Upper lobe of right lung (tissue), 1 donor: ENCODE measurements at regions not wholly inside any gene's neighbourhood (a gene's known extent, or its start where the extent isn't known, plus 50 kb on each side); places are given as distances from the start of the nearest gene placed in this dataset.

Source experiments
- ATAC-seq: fragments of 200-7000 bp; cut with Tn5 transposase; one replicate; pipeline ENCODE4 v1.9.1; 2020; ENCODE audit warnings: mild to moderate bottlenecking, moderate library complexity
- DNase-seq: peaks from one replicate; pipeline ENCODE4 v3.0.0-alpha.2; 2020
- H3K27ac ChIP-seq: fragments of 200-600 bp; one replicate; pipeline ENCODE4 v1.8.0; 2022
- H3K27me3 ChIP-seq: fragments of 200-600 bp; one replicate; pipeline ENCODE4 v1.8.0; 2022; ENCODE audit warnings: mild to moderate bottlenecking
- H3K36me3 ChIP-seq: fragments of 200-600 bp; one replicate; pipeline ENCODE4 v1.8.0; 2022
- H3K4me1 ChIP-seq: fragments of 200-600 bp; one replicate; pipeline ENCODE4 v1.8.0; 2022
- H3K4me3 ChIP-seq: fragments of 200-600 bp; one replicate; pipeline ENCODE4 v1.8.0; 2022; ENCODE audit warnings: mild to moderate bottlenecking
- H3K9me3 ChIP-seq: fragments of 200-600 bp; one replicate; pipeline ENCODE4 v1.8.0; 2022
- intact Hi-C: fragments of 100-400 bp; cut with DNase I; formaldehyde crosslinking; loops from one replicate; pipeline ENCODE4 v1.11.0; 2022
- TF ChIP-seq, protein P1 (sequence below): fragments of 200-600 bp; IDR thresholded peaks from one replicate; pipeline ENCODE4 v1.8.0; 2022; ENCODE audit warnings: antibody characterized with exemption
- donor health status: DM: no; HTN: yes; CAD: no; lungs with severe emphysema.

DNA sequence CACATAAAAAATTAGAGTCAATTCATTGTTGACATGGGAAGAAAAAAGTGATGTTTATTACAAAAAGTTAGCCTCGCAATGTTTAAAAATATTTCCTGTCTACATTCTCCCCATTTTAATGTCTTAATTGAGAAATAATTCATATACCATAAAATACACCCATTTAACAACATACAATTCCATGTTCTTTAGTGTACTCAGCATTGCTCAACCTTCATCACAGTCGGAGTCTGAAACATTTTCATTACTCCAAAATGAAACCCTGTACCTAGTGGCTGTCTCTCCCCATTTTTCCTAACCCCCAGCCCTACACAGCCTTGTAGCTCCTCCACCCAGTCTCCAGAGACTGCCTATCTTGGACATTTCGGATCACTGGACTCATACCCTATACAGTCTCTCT is 103.9 kb upstream of the CBLN2 start:
- no peaks in the 10 kb centered on the region for H3K4me1 ChIP-seq
- DNase-seq (no peak), ATAC-seq (no peak)
- H3K4me3 ChIP-seq: no peak overlapping the region
- H3K36me3 ChIP-seq: no peaks in the 10 kb centered on the region
- H3K9me3 ChIP-seq: no peaks in the 10 kb centered on the region
- intact Hi-C loops: no loop called here
- TF ChIP-seq, protein P1, sequence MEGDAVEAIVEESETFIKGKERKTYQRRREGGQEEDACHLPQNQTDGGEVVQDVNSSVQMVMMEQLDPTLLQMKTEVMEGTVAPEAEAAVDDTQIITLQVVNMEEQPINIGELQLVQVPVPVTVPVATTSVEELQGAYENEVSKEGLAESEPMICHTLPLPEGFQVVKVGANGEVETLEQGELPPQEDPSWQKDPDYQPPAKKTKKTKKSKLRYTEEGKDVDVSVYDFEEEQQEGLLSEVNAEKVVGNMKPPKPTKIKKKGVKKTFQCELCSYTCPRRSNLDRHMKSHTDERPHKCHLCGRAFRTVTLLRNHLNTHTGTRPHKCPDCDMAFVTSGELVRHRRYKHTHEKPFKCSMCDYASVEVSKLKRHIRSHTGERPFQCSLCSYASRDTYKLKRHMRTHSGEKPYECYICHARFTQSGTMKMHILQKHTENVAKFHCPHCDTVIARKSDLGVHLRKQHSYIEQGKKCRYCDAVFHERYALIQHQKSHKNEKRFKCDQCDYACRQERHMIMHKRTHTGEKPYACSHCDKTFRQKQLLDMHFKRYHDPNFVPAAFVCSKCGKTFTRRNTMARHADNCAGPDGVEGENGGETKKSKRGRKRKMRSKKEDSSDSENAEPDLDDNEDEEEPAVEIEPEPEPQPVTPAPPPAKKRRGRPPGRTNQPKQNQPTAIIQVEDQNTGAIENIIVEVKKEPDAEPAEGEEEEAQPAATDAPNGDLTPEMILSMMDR: no peak
- no peak overlapping the region for H3K27ac ChIP-seq
- H3K27me3 ChIP-seq: no peaks in the 10 kb centered on the region

- H3K4me1 ChIP-seq: no peaks in the 10 kb centered on the region
- H3K9me3 ChIP-seq: no peaks in the 10 kb centered on the region
- TF ChIP-seq, protein P1: no peak
- H3K4me3 ChIP-seq: no peak overlapping the region
- intact Hi-C loops: no loop called here
- no peaks in the 10 kb centered on the region for H3K27me3 ChIP-seq
- DNase-seq: no peak
- no peaks in the 10 kb centered on the region for H3K36me3 ChIP-seq
- H3K27ac ChIP-seq: no peak overlapping the region
- ATAC-seq: no peak
Observed at GRCh38 chr18:72640557-72640956, 96.4 kb upstream of the CBLN2 start.

- TF ChIP-seq, protein P1: no peak
- Histone ChIP-seq H3K9me3 (no peaks in the 10 kb centered on the region), H3K27me3 (no peaks in the 10 kb centered on the region), H3K36me3 (no peaks in the 10 kb centered on the region), H3K27ac (no peak overlapping the region), H3K4me1 (no peaks in the 10 kb centered on the region), H3K4me3 (no peak overlapping the region)
- DNase-seq: no peak
- intact Hi-C loops: no loop called here
- ATAC-seq: no peak
Observed at GRCh38 chr18:72638376-72638775, 94.2 kb upstream of the CBLN2 start.

DNA sequence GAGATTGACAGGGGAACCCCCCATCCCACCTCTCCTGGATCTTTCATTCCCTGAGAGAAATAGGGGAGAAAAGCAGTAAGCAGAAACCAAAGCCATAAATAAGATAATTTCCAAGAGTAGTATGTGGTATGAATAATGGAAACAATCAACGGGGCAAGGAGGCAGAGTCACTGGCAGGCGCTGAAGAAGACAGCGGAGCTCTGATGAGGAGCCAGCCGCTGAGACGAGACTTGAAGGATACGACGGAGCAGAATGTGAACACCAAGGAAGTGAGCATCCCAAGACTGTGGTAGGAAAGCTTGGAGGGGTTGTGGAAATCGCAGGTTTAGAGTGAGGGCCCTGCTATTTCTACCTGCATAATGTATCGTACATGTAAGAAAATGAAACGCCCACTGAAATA is 93.6 kb upstream of the CBLN2 start:
- Histone ChIP-seq H3K27ac (no peak overlapping the region), H3K27me3 (no peaks in the 10 kb centered on the region), H3K4me1 (no peaks in the 10 kb centered on the region), H3K4me3 (no peak overlapping the region), H3K9me3 (no peaks in the 10 kb centered on the region), H3K36me3 (no peaks in the 10 kb centered on the region)
- ATAC-seq: no peak
- DNase-seq: no peak
- intact Hi-C loops: no loop called here
- TF ChIP-seq, protein P1: no peak

- ATAC-seq (no peak), DNase-seq (no peak)
- TF ChIP-seq, protein P1: no peak
- H3K9me3 ChIP-seq: no peaks in the 10 kb centered on the region
- H3K4me3 ChIP-seq: no peak overlapping the region
- no peaks in the 10 kb centered on the region for H3K27me3 ChIP-seq
- H3K27ac ChIP-seq: no peak overlapping the region
- intact Hi-C loops: no loop called here
- H3K36me3 ChIP-seq: no peaks in the 10 kb centered on the region
- H3K4me1 ChIP-seq: no peaks in the 10 kb centered on the region
Observed at GRCh38 chr18:72637299-72637698, 93.2 kb upstream of the CBLN2 start.

DNA sequence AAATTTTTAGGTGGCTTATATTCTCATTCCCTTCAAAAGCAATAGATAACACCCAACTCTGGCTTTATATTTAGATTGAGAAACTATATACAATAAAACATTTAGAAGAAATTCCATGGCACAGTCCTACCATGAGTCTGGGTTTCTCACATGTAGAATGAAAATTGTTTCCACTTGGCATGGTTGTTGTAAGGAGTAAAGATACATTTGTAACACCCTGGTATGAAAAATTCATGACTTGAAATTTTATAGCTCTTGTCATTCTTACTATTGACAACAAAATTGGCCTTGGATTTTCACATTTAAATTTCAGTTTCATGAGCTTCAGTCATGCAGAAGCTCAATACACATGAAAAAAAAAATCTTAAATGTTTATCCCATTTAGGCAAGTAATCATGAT is 92.5 kb upstream of the CBLN2 start:
- TF ChIP-seq, protein P1: no peak
- ATAC-seq: no peak

More for the DNA sequence above, 92.5 kb upstream of the CBLN2 start:
- H3K27me3 ChIP-seq: no peaks in the 10 kb centered on the region
- H3K36me3 ChIP-seq: no peaks in the 10 kb centered on the region
- no peaks in the 10 kb centered on the region for H3K4me1 ChIP-seq
- H3K27ac ChIP-seq: no peak overlapping the region
- intact Hi-C loops: no loop called here
- H3K4me3 ChIP-seq: no peak overlapping the region
- no peaks in the 10 kb centered on the region for H3K9me3 ChIP-seq
- no peak for DNase-seq
